ENCODE measurements at regions not wholly inside any gene's neighbourhood (a gene's known extent, or its start where the extent isn't known, plus 50 kb on each side); places are given as distances from the start of the nearest gene placed in this dataset.

DNA sequence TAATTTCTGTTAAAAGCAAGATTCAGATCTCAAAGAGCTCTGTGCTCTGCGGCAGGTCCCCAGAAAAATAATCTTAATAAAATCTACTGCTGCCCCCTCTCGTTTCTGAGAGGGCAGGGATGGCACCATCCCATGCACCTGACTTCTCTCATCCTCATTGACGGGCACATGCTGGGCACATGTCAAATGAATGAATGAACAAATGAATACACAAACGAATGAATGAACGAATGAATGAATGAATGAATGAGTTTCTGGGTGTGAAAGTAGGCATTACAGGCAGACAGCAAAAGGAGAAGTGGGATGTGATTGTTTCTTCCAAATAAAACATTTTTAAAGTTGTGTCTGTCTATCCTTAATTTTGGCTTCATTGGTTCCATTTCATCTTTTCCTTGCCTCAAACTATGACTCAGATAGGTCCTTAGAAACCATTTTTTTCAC lies 398.1 kb upstream of the PRKCQ start:
- Histone ChIP-seq H3K9ac (no peak overlapping the region), H4K20me1 (no peaks in the 10 kb centered on the region), H3K27ac (no peak overlapping the region), H3K27me3 (no peaks in the 10 kb centered on the region), H3K9me3 (peaks cover 8% of the 10 kb centered on the region), H3K4me2 (no peak overlapping the region), H3K36me3 (no peaks in the 10 kb centered on the region), H3K4me3 (no peak overlapping the region), H3K4me1 (peaks cover 28% of the 10 kb centered on the region)
- TF ChIP-seq Cebpa-rat (IDR thresholded peaks at IDR 0.05): no peak

GRCh38 chr10:6977398-6978186 lies 397.5 kb upstream of the PRKCQ start:
- H3K4me3 ChIP-seq: no peak overlapping the region
- TF ChIP-seq Cebpa-rat (IDR thresholded peaks at IDR 0.05): no peak
- no peaks in the 10 kb centered on the region for H4K20me1 ChIP-seq
- peaks cover 28% of the 10 kb centered on the region for H3K4me1 ChIP-seq
- H3K36me3 ChIP-seq: no peaks in the 10 kb centered on the region
- no peaks in the 10 kb centered on the region for H3K27me3 ChIP-seq
- no peak overlapping the region for H3K4me2 ChIP-seq
- H3K9me3 ChIP-seq: peaks cover 8% of the 10 kb centered on the region
- no peak overlapping the region for H3K9ac ChIP-seq
- no peak overlapping the region for H3K27ac ChIP-seq

- H3K4me3 ChIP-seq: no peak overlapping the region
- no peaks in the 10 kb centered on the region for H4K20me1 ChIP-seq
- H3K9ac ChIP-seq: no peak overlapping the region
- H3K36me3 ChIP-seq: no peaks in the 10 kb centered on the region
- H3K9me3 ChIP-seq: peaks cover 8% of the 10 kb centered on the region
- TF ChIP-seq Cebpa-rat (IDR thresholded peaks at IDR 0.05): no peak
- peak overlapping the region; percentile 12; the same call in 1 of the 2 replicates for H3K27ac ChIP-seq
- H3K27me3 ChIP-seq: no peaks in the 10 kb centered on the region
- H3K4me1 ChIP-seq: peaks cover 16% of the 10 kb centered on the region
- H3K4me2 ChIP-seq: peak overlapping the region; percentile 65
Measured at GRCh38 chr10:6973899-6974298, 393.8 kb upstream of the PRKCQ start.

DNA sequence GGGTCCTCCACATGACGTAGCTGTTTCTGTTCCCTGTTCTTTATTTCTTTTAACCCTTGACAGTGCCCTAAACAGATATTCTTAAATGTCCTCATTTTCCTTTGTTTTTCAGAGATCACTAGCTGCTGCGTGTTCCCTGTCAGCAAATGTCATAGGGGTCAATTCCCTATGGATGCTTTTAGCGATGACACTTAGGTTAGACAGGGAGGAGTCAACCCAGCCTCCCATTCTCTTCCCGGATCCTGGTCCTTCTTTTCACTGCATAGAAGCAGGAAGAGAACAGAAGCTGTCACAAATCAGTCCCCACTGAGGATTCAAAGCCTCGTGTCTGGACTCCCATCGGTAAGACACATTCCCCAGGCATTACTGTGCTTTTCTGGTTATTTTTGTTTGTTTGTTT lies 392.1 kb upstream of the PRKCQ start:
- no peaks in the 10 kb centered on the region for H3K36me3 ChIP-seq
- H3K4me2 ChIP-seq: no peak overlapping the region
- TF ChIP-seq Cebpa-rat (IDR thresholded peaks at IDR 0.05): no peak
- peaks cover 19% of the 10 kb centered on the region for H3K4me1 ChIP-seq
- peaks cover 8% of the 10 kb centered on the region for H3K9me3 ChIP-seq
- H4K20me1 ChIP-seq: no peaks in the 10 kb centered on the region
- no peaks in the 10 kb centered on the region for H3K27me3 ChIP-seq
- no peak overlapping the region for H3K27ac ChIP-seq
- H3K4me3 ChIP-seq: no peak overlapping the region
- H3K9ac ChIP-seq: no peak overlapping the region

- no peak overlapping the region for H3K4me3 ChIP-seq
- H3K4me1 ChIP-seq: peaks cover 22% of the 10 kb centered on the region
- H3K9ac ChIP-seq: no peak overlapping the region
- no peaks in the 10 kb centered on the region for H3K27me3 ChIP-seq
- no peak for TF ChIP-seq Cebpa-rat (IDR thresholded peaks at IDR 0.05)
- H3K27ac ChIP-seq: no peak overlapping the region
- H3K9me3 ChIP-seq: 0 out of 2 replicates have a peak, but pooled peaks cover 4% of the 10 kb centered on the region
- H4K20me1 ChIP-seq: no peaks in the 10 kb centered on the region
- no peak overlapping the region for H3K4me2 ChIP-seq
- H3K36me3 ChIP-seq: no peaks in the 10 kb centered on the region
Measured at GRCh38 chr10:6969659-6970058, 389.6 kb upstream of the PRKCQ start.

GRCh38 chr10:6964543-6964942 lies 384.5 kb upstream of the PRKCQ start:
- H3K36me3 ChIP-seq: 0 out of 2 replicates have a peak, but pooled peaks cover 7% of the 10 kb centered on the region
- no peaks in the 10 kb centered on the region for H4K20me1 ChIP-seq

DNA sequence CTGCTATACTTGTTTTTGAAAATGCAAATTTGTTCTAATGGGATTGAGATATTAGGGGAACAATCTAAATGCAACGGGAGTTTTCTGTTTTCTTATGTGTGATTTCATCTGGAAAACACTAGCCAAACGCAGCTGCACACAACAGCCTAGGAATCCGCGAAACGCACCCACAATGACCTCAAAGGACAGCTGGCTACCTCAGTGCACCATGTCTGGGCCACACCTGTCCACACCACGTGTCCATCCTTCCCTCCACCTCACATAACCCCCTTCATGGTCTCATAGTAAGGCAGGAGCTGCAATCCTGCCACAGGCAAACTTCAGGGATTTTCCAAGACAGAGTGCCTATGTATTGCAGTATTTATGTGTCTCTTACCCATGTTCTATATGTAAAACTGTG lies 382.5 kb upstream of the PRKCQ start:
- no peak overlapping the region for H3K27ac ChIP-seq
- no peak overlapping the region for H3K4me2 ChIP-seq
- H3K36me3 ChIP-seq: 0 out of 2 replicates have a peak, but pooled peaks cover 7% of the 10 kb centered on the region
- no peak overlapping the region for H3K9ac ChIP-seq
- no peaks in the 10 kb centered on the region for H4K20me1 ChIP-seq
- no peaks in the 10 kb centered on the region for H3K27me3 ChIP-seq
- no peak for TF ChIP-seq Cebpa-rat (IDR thresholded peaks at IDR 0.05)
- H3K4me1 ChIP-seq: peaks cover 28% of the 10 kb centered on the region
- peaks cover 4% of the 10 kb centered on the region; the same call in 1 of the 2 replicates for H3K9me3 ChIP-seq
- H3K4me3 ChIP-seq: no peak overlapping the region

More at GRCh38 chr10:6964543-6964942, 384.5 kb upstream of the PRKCQ start:
- no peak for TF ChIP-seq Cebpa-rat (IDR thresholded peaks at IDR 0.05)
- no peak overlapping the region for H3K4me2 ChIP-seq
- H3K4me3 ChIP-seq: no peak overlapping the region
- no peaks in the 10 kb centered on the region for H3K27me3 ChIP-seq
- H3K4me1 ChIP-seq: peaks cover 10% of the 10 kb centered on the region
- H3K9me3 ChIP-seq: peaks cover 4% of the 10 kb centered on the region; the same call in 1 of the 2 replicates
- H3K9ac ChIP-seq: no peak overlapping the region
- no peak overlapping the region for H3K27ac ChIP-seq

- TF ChIP-seq Cebpa-rat (IDR thresholded peaks at IDR 0.05): no peak
- Histone ChIP-seq H3K4me2 (peak overlapping the region; percentile 44), H3K27me3 (no peaks in the 10 kb centered on the region), H3K9me3 (peaks cover 8% of the 10 kb centered on the region; the same call in 1 of the 2 replicates), H3K9ac (no peak overlapping the region), H3K36me3 (0 out of 2 replicates have a peak, but pooled peaks cover 7% of the 10 kb centered on the region), H3K4me1 (peaks cover 18% of the 10 kb centered on the region), H3K27ac (no peak overlapping the region), H4K20me1 (no peaks in the 10 kb centered on the region), H3K4me3 (no peak overlapping the region)
Measured at GRCh38 chr10:6958711-6959110, 378.6 kb upstream of the PRKCQ start.

DNA sequence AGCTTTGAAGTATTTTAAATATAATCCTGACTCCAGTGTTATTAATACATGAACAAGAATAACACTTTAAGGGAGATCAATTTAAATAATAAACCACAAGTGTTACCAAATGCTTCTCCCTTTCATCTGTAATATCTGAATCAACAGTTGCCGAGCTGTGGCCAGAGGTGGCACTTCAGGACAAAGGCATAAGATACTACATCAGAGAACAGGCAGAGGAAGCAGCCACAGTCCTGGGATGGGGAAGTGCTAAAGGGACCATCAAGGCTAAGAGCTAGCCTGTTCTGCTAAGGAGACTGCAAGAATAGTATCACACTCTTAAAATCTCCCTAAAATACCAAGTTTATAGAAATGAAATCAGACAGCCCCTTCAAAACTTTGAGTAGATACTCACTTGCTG lies 378.2 kb upstream of the PRKCQ start:
- Histone ChIP-seq H3K9ac (no peak overlapping the region), H3K27me3 (no peaks in the 10 kb centered on the region), H3K4me2 (peak overlapping the region; percentile 44), H3K9me3 (peaks cover 8% of the 10 kb centered on the region; the same call in 1 of the 2 replicates), H4K20me1 (no peaks in the 10 kb centered on the region), H3K36me3 (0 out of 2 replicates have a peak, but pooled peaks cover 7% of the 10 kb centered on the region), H3K4me3 (no peak overlapping the region), H3K27ac (no peak overlapping the region), H3K4me1 (peaks cover 18% of the 10 kb centered on the region)
- no peak for TF ChIP-seq Cebpa-rat (IDR thresholded peaks at IDR 0.05)

DNA sequence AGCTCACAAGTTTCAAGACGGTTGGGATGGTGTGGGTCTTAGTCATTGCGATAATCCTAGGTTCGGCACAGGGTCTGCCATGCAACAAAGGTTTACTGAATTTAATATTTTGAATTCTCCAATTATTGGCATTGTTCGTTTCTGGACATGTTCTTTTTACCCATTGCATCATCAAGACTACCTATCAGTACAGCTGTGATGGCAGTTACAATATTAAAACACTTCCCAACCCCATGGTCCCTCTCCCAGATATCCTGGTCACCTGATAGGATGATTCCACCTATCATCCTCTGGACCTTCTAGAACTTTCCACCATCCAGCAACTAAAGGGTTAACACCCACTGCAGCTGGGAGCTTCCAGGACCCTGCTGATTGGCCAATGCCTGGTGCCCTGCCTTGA lies 377.8 kb upstream of the PRKCQ start:
- Histone ChIP-seq H3K27me3 (no peaks in the 10 kb centered on the region), H3K9me3 (peaks cover 8% of the 10 kb centered on the region; the same call in 1 of the 2 replicates), H3K4me3 (no peak overlapping the region), H3K9ac (no peak overlapping the region), H3K27ac (no peak overlapping the region), H3K36me3 (0 out of 2 replicates have a peak, but pooled peaks cover 4% of the 10 kb centered on the region), H3K4me2 (peak overlapping the region; percentile 44; the same call in 1 of the 2 replicates), H3K4me1 (peaks cover 18% of the 10 kb centered on the region), H4K20me1 (no peaks in the 10 kb centered on the region)
- no peak for TF ChIP-seq Cebpa-rat (IDR thresholded peaks at IDR 0.05)

Measured in BLaER1 (cell line).